M059J (cell line): ENCODE measurements at regions not wholly inside any gene's neighbourhood (a gene's known extent, or its start where the extent isn't known, plus 50 kb on each side); places are given as distances from the start of the nearest gene placed in this dataset.
A peak's percentile ranks its signal among the peaks of the same experiment; 100 is the strongest.

Experiments
- DNase-seq: peaks from one replicate; pipeline ENCODE4 v3.0.0-alpha.2; 2012; ENCODE audit warnings: low read depth

DNA sequence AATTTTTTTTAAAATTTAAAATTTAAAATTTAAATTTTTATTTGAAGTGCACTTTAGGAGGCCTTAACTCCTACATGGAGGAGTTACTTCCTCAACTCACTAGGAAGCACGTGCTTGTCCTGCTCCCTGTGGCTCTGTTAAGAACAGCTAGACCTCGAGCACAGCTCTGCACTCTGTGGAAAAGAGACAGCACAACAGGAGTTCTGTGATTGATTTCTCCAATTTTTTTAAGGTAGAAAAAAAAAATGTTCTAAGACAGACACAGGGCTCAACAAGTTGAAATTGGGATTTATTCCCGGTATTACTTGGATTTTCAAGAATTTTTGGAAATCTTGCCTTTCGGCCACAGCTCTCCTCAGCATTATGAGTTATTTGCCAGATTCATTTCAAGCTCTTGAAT is 356.6 kb upstream of the LYPLAL1 start:
- no peak for DNase-seq

DNA sequence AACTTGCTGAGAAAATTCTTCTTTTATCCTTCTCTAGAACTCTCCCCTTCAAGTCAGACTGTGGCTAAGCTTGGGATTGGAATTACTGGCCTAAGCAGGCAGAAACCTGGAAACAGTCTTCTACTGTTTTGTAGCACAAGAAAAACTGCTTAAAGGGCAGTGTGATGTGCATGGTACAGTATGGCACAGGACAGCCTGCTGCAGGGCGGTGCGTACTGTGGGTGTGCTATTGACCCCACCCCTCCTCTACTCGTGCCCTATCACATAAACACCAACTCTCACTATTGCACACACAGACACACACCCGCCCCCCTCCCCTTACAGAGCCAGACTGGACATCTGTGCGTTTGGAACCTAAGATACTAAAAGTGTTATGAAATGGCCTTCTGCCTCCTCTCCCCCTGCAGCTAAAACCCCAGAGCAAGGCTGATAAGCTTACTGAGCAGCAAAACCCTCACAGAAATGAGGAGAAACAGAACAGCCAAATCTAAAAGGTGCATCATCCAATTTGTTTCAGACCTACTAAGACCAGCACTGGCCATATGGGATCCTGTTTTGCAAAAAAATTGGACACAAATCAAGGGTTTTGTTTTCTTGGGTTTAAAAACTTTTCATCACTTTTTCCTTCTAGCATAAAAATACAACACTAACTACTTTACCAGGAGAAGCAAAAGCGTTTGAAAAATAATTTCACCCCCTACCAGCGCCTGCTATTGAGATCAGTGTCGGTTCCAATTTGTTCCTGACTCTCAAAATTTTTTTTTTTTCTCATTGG is 355.8 kb upstream of the LYPLAL1 start:
- no peak for DNase-seq

DNA sequence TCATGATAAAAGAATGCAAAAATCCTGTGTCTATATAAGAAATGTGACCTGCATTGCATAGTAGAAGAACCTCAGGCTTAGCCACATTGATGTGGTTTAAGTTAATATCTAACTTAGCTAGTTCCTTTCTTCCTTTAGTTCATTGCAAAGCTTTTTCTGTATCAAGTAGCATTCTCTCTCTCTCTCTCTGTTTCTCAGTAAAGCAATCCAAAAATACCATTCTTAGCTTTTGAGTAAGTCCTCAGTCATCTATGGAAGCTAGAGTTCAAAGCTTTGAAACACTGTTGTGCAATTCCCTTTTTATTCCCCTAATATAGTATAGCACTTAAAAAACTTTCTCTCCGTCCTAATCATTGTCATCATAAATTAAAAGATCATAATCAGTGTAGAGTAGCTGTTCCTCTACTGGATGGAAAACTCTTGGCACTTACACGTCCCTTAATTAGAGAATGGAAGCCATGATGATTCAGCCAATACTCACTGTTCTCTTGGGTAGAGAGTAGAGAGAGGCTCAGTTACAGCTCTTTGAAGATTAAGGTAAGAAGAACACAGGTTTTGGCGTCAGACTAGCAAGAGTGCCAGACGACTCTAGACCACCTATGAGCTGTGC is 350.3 kb upstream of the LYPLAL1 start:
- peak; percentile 83 for DNase-seq

DNA sequence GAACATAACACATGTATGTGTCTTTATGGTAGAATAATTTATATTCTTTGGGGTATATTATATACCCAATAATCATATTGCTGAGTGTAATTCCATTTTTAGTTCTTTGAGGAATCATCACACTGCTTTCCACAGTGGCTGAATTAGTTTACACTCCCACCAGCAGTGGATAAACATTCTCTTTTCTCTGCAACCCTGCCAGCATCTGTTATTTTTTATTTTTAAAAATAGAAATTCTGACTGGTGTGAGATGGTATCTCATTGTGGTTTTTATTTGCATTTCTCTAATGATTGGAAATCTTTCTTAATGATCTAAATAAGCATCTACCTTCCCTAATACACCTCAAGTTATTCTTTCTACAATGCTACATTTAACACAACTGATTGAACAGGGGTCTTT is 346.2 kb upstream of the LYPLAL1 start:
- no peak for DNase-seq

DNA sequence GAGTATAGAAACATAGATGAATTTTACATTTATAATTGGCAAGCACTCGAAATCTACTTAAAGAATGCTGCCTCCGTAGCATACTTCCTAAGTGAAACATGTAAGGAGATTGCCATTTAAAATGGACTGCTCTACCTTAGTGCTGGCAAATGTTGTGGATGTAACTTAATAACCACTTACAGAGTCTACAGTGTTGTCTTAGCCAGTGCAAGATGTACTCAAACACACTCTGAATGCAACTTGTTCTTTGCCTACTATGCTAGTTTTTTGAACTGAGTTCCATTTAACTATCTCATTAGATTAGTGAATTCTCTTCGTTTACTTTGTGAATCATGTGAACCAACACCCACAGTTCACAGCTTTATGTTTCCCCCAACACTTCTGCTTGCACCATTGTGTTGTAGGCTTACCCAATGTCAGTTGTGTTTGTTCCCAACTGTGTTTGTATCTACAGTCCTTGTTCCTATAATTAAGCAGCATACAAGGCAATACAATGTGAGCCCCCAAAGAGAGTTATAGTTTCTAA is 345.5 kb upstream of the LYPLAL1 start:
- DNase-seq = no peak

GRCh38 chr1:218829097-218829496 is 344.6 kb upstream of the LYPLAL1 start:
- DNase-seq = peak; percentile 81

- no peak for DNase-seq
Measured at GRCh38 chr1:218835609-218836008, 338.1 kb upstream of the LYPLAL1 start.

- DNase-seq = no peak
Measured at GRCh38 chr1:218836264-218836663, 337.4 kb upstream of the LYPLAL1 start.

- peak; percentile 77 for DNase-seq
Measured at GRCh38 chr1:218837051-218837450, 336.6 kb upstream of the LYPLAL1 start.

DNA sequence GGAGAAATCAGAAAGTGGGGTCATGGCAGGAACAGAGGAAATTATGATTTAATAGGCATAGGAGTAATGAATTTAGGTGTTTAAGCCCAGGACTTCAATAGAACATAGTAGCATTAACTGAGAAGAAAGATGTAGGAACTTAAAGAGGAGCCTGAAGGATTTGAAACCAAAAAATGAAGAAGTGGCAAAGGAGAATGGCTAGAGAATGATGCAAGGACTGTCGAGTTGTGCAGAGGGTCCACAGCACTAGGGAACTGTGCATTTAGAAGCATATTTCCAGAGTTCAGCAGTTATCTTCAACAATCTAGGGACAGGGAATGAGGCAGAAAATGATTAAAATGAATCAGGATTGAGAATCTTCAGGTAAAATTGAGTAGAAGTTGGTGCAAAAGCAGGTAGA is 328.1 kb upstream of the LYPLAL1 start:
- no peak for DNase-seq

- DNase-seq = peak; percentile 83
Measured at GRCh38 chr1:218846181-218846580, 327.5 kb upstream of the LYPLAL1 start.

DNA sequence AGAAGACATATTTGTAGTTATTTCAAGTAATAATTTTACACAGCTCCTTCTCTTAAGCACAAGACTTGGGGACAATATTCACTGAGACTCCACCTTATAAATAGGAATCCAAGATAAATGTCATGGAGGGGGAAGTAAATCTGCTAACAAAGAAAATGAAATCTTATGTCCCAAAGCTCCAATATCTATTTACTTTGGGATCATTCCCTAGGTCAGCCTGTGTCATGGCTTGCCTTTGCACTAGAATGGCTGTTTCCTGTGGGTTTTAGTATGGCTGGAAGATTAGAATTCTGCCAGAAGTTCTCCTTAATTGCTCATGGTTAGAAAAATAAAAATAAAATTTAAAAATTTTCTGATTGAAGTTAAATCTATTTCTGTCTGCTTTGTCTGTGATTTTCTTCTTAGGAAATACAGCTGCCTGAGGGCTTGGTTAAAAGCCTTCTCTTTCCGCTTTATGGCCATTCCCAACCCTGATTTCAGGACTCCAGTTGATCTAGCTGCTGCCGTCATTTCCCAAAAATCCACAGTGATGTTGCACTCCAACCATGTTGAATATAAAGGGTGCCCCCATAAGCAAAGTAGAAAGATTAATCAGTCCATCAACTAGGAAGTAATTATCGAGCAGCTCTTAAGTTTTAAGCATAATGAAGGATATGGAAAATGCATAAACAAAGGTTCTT is 326.4 kb upstream of the LYPLAL1 start:
- no peak for DNase-seq

DNA sequence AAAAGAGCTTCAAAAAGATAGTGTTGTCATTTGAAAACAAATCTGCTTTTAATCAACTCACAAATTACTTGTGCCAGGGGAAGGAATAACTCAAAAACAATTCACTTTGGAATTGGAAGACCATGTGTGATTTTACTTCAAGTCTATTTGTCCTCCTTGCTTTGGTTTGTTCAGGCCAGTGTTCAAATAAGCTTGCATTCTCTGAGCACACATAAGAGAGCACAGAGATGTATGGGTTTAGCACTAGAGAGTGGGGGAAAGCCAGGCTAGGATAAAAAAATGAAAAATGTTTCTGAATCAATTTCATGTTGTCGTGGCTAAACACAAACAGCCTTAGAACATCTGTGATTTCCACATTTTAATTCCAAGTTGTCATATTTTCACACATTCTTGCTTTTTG is 325.7 kb upstream of the LYPLAL1 start:
- no peak for DNase-seq

- peak; percentile 75 for DNase-seq
Measured at GRCh38 chr1:218850367-218850766, 323.3 kb upstream of the LYPLAL1 start.

GRCh38 chr1:218851586-218851985 is 322.1 kb upstream of the LYPLAL1 start:
- DNase-seq = peak; percentile 31

DNA sequence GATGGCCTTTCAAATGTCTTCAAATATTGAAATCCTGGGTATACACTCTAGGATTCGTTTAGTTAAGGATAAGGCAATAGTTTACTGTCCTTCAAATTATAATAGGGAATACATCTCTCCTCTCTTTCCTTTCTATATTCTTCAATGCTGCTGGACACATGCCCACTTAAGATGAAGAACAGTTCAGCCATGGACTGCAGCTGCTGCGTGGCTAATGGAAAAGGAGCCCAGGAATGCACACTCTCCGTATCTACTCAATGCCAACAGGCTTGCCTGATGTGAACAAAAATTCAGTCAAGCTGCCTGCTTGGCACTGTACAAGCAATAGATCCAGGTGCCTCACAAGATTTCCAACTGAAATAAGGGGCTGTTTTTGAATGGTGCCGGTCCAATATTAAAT is 321.2 kb upstream of the LYPLAL1 start:
- no peak for DNase-seq

GRCh38 chr1:218863987-218864386 is 309.7 kb upstream of the LYPLAL1 start:
- DNase-seq = no peak

GRCh38 chr1:218865591-218865990 is 308.1 kb upstream of the LYPLAL1 start:
- peak; percentile 72 for DNase-seq

DNA sequence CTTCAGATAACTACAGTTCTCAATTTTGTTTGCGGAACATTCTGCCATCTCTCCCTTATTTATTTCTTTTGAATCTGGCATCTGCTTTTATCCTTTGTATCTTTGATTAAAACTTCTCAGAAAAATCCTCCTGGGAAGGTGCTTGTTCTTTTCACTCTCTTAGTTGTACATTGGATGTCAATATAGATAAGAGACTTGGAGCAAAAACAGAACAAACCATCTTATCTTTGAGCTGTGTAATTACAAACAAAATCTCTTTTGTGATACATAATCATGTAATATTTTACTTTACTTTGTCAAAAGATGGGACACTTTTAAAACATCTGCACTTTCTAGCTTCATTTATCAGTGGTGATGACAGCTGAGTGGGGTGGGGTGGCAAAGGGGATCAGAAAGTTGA is 307.2 kb upstream of the LYPLAL1 start:
- DNase-seq = no peak

GRCh38 chr1:218867066-218867465 is 306.6 kb upstream of the LYPLAL1 start:
- DNase-seq = no peak

GRCh38 chr1:218867941-218868626 is 305.6 kb upstream of the LYPLAL1 start:
- DNase-seq = peak; percentile 64

DNA sequence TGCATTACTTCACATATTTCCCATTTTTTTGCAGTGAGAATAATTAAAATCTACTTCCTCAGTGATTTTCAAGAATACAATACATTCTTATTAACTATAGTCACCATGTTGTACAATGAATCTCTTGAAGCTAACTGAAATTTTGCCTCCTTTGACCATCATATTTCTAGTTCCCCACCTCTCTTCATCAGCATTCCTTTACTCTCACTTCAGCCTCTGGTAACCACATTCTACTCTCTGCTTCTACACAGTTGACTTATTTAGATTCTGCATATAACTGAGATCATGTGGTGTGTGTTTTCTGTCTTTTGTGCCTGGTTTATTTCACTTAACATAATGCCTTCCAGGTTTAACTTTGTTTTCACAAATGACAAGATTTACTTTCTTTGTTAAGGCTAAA is 304.4 kb upstream of the LYPLAL1 start:
- peak; percentile 44 for DNase-seq
